HG02571 (cell line): ENCODE measurements at regions not wholly inside any gene's neighbourhood (a gene's known extent, or its start where the extent isn't known, plus 50 kb on each side); places are given as distances from the start of the nearest gene placed in this dataset.
"Not testable (repeated sequence)": the region's sequence is repeated elsewhere in the genome, so short reads cannot be mapped to it uniquely, and the experiment has no call there.

Source experiments
- ATAC-seq: cut with Tn5 transposase; IDR thresholded peaks from one replicate; pipeline ENCODE4 v1.9.1; 2021; ENCODE audit warnings: mild to moderate bottlenecking, moderate library complexity; ENCODE audit not compliant: unreplicated experiment

- not testable (repeated sequence) for ATAC-seq
These were observed 175.9 kb upstream of the IRF2BP2 start for GRCh38 chr1:234785922-234786321.

DNA sequence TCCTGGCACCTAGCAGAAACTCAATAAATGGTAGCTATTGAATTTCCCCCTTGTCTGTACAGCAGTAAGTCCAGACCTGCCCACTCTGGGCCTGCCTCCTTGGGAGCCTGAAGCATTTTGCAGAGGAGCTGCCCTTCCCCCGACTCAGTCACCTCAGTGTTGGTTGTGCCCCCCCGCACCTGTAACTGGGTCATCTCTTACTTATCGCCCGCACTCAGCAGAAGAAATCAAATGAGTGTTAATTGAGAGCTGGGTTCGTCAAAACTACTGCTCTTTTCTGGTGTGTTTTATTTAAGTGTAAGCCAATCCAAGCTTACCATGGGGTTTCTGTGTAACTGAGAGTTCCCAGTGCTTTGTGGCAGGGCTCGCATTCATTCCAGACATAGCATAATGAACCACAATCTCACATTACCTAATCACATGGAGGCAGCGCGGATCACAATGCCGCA lies 175.5 kb upstream of the IRF2BP2 start:
- ATAC-seq = not testable (repeated sequence)

DNA sequence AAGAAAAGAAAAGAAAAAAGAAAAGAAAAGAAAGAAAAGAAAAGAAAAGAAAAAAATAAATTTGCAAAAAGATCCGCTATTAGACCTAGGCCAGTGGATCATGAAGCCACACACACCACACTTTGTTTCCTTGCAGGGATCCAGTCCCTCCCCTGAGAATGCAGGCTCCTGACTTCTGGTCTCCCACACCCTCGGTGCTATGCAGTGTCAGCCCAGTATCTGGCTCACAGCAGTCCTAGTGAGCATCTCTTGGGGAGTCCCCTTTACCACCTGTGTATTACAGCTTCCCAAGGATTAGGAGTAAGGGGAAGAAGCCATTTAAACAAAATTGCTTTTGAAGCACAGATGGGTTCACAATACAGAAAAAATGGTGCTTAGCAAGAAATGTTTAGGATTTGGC lies 174.1 kb upstream of the IRF2BP2 start:
- ATAC-seq = not testable (repeated sequence)

DNA sequence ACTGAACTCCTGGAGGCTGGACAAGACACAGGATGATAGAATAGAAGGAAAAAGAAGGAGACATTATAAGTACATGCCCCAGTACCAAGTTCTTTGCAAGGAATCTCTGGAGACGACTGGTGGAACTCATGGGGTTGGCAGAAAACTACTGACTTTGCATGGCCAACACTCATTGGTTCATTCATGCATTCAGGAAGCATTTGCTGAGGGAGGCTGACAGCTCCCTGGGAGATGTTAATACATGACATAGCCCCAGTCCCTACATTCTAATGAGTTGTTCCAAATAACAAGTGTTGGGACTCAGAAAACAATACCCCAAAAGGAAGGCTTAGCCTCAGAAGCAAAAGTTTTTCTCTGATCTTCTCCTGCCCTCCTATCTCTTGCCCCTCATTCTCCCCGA lies 172.8 kb upstream of the IRF2BP2 start:
- ATAC-seq = no peak

DNA sequence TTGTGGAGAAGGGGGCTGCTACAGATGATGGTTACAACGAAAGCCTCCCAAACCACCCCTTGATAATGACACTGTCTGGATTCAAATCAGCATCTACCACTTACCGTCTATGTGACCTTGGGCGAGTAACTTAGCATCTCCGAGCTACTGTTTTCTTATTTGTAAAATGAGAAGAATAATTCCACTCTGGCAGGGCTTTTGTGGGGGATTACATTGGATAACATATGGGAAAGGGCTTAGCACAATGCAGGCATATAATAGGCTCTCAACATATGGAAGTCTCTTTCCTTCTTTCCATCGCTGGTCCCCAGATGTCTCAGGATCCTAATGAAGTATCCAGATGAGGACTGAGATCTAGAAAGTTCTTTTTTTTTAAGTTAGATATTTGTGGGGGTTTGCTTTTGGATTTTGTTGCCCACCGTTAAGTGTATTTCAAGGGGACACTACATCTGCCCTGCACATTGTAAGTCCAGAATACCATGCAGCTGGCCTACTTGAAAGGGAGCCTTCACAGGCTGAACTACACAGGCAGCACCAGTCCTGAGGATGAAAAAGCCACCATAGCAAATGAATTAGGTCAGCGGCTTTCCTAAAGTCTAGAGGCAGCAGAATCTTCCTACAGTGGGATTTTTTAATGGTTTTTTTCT lies 172.2 kb upstream of the IRF2BP2 start:
- no peak for ATAC-seq

DNA sequence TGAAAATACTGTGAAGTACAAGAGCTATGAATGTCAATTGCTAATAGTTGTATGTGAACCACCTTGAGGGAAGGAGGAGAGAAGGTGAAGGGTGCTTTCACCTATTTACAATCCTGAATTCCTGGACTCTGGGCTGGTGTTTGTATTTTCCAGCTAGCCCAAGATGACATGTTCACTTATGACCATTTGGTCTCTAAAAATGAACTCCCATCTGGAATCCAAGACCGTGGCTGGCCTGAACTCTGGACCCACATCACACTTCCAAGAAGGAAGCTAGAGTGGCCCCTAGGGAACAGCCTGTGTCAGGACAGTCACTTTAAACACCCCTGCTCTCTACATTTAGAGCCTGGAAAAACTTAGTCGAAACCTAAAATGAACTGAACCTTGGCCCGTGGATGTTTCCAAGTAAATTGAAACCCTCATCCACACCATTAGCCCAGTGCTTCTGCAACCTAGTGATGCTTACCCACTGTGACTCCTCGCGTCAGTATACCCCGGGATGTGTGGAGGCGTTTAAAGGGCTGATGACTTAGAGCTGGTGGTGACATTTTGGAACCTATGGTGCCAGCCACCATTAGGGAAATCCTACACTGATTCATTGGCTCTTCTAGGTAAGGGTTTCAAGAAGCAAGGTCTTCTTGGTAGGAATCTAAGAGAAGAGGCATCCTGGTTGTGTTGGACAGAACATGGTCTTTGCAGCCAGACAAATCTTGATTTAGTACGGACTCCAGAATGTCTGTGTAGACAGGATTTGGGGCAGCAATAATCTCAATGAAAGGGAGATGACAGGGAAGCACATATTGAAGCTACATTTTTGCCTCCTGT lies 171.5 kb upstream of the IRF2BP2 start:
- no peak for ATAC-seq

GRCh38 chr1:234780531-234781162 lies 170.7 kb upstream of the IRF2BP2 start:
- ATAC-seq = no peak

DNA sequence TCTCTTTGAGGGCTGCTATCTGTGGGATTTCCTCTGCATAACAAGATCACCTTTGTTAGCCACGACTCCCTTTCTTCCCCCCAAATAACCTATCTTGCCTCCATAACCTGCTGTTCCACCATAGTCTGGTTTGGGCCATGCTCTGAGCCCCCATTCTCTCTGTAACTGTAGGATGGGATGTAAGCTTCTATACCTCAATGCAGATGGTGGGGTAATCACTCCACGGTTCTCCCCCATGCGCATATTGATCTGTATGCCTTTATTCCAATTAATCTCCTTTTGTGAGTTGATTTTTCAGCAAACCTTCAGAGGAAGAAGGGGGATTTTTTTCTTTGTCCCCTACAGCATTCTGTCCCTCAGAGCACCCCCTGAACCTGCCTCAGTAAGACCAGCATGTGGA lies 170.1 kb upstream of the IRF2BP2 start:
- no peak for ATAC-seq

DNA sequence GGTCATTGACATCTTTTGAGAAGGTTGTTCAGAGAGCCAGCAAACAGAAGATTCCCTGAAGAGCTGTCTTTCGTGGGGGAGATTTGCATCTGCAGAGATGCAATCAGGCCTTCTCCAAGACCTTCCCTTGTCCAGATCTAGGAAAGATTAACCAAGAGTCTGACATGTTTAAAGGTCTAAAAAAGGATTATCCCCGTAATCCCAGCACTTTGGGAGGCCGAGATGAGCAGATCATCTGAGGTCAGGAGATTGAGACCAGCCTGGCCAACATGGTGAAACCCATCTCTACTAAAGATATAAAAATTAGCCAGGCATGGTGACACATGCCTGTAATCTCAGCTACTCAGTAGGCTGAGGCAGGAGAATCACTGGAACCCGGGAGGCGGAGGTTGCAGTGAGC lies 169.6 kb upstream of the IRF2BP2 start:
- ATAC-seq = not testable (repeated sequence)

- ATAC-seq = no peak
These were observed 169.2 kb upstream of the IRF2BP2 start for GRCh38 chr1:234779160-234779538.

GRCh38 chr1:234778221-234779159 lies 168.5 kb upstream of the IRF2BP2 start:
- no peak for ATAC-seq

DNA sequence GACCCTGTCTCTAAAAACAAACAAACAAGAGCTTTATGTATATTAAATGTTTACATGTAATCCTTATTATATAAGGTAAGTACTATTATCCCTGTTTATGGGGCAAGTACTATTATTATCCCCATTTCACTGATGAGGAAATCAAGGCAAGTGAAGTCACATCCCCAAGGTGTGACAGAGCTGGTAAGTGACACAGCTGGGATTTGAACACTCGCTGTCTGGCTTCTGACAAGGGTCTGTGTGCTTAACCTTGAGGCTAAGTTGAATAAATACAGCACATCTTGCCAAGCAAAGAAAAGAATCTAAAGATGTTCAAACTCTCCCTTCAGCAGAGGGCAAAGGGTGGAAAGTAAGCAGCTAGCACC lies 167.9 kb upstream of the IRF2BP2 start:
- no peak for ATAC-seq

DNA sequence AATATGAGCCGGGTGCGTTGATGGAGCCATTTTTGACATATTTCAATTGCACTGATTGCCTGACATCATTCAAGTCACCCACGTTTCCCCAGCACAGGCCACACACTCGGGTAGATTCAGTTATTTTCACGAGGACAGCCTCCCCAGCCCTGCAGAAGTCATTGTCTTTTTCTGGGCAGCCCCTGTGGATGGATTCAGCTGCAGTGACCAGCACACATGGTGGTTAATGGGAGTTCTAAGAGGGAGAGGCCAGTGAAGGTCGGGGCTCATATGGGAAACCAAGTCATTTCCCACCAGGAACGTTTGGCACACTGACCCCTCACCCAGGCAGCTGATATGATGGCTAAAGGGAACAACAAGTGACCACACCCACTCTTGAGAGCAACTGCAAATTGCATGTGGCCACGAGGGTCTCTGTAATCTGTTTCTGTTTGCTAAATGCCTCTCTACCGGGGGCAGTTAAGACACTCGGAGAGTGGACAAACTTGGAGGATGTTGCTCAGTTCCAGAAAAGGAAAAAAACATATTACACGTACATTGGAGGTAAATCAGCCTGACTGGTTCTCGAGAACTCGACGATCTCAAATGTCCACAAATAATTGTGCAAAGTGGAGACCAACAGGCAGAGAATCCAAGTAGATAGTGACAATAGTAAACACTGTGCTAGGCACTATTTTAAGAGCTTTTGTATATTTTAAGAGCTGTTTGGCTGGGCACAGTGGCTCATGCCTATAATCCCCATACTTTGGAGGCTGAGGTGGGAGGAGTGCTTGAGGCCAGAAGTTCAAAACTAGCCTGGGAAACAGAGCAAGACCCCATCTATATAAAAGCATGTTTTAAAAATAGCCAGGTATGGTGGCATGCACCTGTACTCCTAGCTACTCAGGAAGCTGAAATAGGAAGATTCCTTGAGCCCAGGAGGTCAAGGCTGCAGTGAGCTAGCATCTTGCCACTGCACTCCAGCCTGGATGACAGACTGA lies 167.2 kb upstream of the IRF2BP2 start:
- ATAC-seq = no peak

DNA sequence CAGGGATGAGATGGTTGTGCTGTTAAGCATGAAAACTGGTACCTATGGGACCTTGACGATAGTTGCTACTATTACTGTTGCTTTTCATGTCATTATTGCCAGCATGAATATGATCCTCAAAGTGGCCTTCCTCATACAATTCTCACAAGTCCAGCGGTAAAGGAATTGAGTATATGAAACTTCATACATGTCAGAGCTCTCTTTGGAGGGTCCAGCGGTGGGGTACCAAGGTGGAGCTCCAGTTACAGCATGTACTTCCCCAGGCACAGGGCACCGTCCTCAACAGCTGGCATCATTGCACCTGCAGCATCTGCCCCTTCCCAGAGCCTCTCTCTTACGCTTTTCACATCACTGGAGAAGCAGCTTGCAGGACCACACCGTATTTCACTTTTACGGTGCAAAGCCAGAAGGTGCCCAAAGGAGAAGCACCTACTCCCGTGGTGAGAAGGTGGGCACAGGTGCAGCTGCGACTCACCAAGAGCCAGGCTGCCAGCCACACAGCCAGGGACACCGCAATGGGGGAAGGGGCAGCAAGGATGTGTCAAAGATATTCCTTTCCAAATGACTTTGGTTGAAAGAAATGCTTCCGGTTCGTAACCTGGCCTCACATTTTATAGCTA lies 166.4 kb upstream of the IRF2BP2 start:
- no peak for ATAC-seq

DNA sequence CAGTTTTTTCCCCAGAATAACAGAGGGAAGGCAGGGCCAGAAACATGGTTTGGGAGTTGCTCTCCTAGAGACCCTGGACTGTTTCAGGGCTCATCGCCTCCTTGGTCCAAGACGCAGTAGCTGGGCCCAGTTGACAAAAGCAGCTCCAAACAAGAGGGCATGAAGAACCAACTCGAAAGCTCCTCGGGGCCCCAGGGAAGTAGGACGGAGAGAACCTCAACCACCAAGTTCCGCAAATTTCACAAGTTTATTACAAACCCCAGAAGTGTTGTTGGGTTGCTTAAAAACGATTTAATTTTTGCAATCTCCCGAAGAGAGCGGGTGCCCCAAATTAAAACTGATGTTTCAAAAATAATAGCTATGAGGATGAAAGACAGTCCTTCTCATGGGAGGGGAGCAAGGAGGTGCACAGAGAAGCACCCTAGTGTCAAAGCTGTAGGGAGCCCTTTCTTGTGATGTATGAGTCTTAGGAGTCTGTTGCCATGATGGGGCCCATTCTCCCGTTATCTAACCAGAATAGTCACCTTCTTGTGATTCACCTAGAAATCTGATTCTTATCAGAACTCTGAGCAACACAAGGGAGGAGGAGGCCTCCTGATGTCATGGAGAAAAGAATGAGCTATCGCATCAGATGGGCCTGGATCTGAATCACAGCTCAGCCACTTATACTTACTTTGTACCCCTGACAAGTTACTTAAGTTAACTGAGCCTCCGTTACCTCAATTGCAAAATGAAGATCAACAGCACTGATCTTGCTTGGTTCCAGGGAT lies 165.7 kb upstream of the IRF2BP2 start:
- ATAC-seq = no peak

- ATAC-seq = no peak
These were observed 165.0 kb upstream of the IRF2BP2 start for GRCh38 chr1:234774971-234775370.

GRCh38 chr1:234773936-234774677 lies 164.1 kb upstream of the IRF2BP2 start:
- no peak for ATAC-seq
